ENCODE measurements at regions not wholly inside any gene's neighbourhood (a gene's known extent, or its start where the extent isn't known, plus 50 kb on each side); places are given as distances from the start of the nearest gene placed in this dataset.
A peak's percentile ranks its signal among the peaks of the same experiment; 100 is the strongest.

GRCh38 chr6:845101-845500 is 152.2 kb upstream of the EXOC2 start:
- H3K4me3 Mint-ChIP-seq = no peak overlapping the region

GRCh38 chr6:842141-842540 is 149.2 kb upstream of the EXOC2 start:
- POLR2A ChIA-PET = no interaction called here
- Histone ChIP-seq H3K27ac (ENCODE audit: low read depth, low read length) (no peak overlapping the region), H3K36me3 (ENCODE audit: control insufficient read depth in 2 of 3, insufficient read depth in 3 of 3, low read length in 3 of 3) (no peaks in the 10 kb centered on the region), H3K4me1 (ENCODE audit: control insufficient read depth in 2 of 2, insufficient read depth in 2 of 2, low read length in 2 of 2) (no peaks in the 10 kb centered on the region), H3K4me3 (ENCODE audit: low read length) (no peak overlapping the region), H3K9me3 (ENCODE audit: control insufficient read depth in 2 of 3, low read length in 3 of 3) (no peaks in the 10 kb centered on the region), H3K27me3 (ENCODE audit: control insufficient read depth in 2 of 2, insufficient read depth in 2 of 2, low read length in 2 of 2) (peaks cover 0 to 4% of the 10 kb centered on the region in 2 donors)
- peaks cover 0 to 11% (median 3%) of the 10 kb centered on the region in 11 donors for H3K9me3 Mint-ChIP-seq
- intact Hi-C loops (cut with micrococcal nuclease) = no loop called here
- CTCF ChIA-PET = no interaction called here
- H3K36me3 Mint-ChIP-seq = peaks cover 0 to 3% (median 0%) of the 10 kb centered on the region in 5 donors
- H3K4me1 Mint-ChIP-seq = peaks cover 0 to 2% (median 0%) of the 10 kb centered on the region in 7 donors
- no peak overlapping the region for H3K4me3 Mint-ChIP-seq
- DNase-seq (no peak), ATAC-seq (no peak)
- peaks cover 18 to 44% (median 33%) of the 10 kb centered on the region in 5 donors for H3K27me3 Mint-ChIP-seq
- no peak overlapping the region for H3K27ac Mint-ChIP-seq

More at GRCh38 chr6:845101-845500, 152.2 kb upstream of the EXOC2 start:
- Histone ChIP-seq H3K9me3 (ENCODE audit: control insufficient read depth in 2 of 3, low read length in 3 of 3) (no peaks in the 10 kb centered on the region), H3K4me3 (ENCODE audit: low read length) (no peak overlapping the region), H3K27ac (ENCODE audit: low read depth, low read length) (no peak overlapping the region), H3K36me3 (ENCODE audit: control insufficient read depth in 2 of 3, insufficient read depth in 3 of 3, low read length in 3 of 3) (no peaks in the 10 kb centered on the region), H3K4me1 (ENCODE audit: control insufficient read depth in 2 of 2, insufficient read depth in 2 of 2, low read length in 2 of 2) (no peaks in the 10 kb centered on the region), H3K27me3 (ENCODE audit: control insufficient read depth in 2 of 2, insufficient read depth in 2 of 2, low read length in 2 of 2) (no peaks in the 10 kb centered on the region)
- ChIA-PET CTCF (no interaction called here), POLR2A (no interaction called here)
- peaks cover 18 to 44% (median 23%) of the 10 kb centered on the region in 5 donors for H3K27me3 Mint-ChIP-seq
- H3K27ac Mint-ChIP-seq = no peak overlapping the region
- ATAC-seq (no peak), DNase-seq (no peak)
- H3K9me3 Mint-ChIP-seq = peaks cover 0 to 8% (median 2%) of the 10 kb centered on the region in 11 donors
- intact Hi-C loops (cut with micrococcal nuclease) = no loop called here
- H3K4me1 Mint-ChIP-seq = peaks cover 0 to 2% (median 0%) of the 10 kb centered on the region in 7 donors
- H3K36me3 Mint-ChIP-seq = no peaks in the 10 kb centered on the region

- DNase-seq (no peak), ATAC-seq (no peak)
- H3K9me3 Mint-ChIP-seq = peaks cover 0 to 11% (median 3%) of the 10 kb centered on the region in 11 donors
- H3K36me3 Mint-ChIP-seq = peaks cover 0 to 3% (median 0%) of the 10 kb centered on the region in 5 donors
- ChIA-PET CTCF (no interaction called here), POLR2A (no interaction called here)
- Histone ChIP-seq H3K9me3 (ENCODE audit: control insufficient read depth in 2 of 3, low read length in 3 of 3) (no peaks in the 10 kb centered on the region), H3K4me1 (ENCODE audit: control insufficient read depth in 2 of 2, insufficient read depth in 2 of 2, low read length in 2 of 2) (no peaks in the 10 kb centered on the region), H3K36me3 (ENCODE audit: control insufficient read depth in 2 of 3, insufficient read depth in 3 of 3, low read length in 3 of 3) (no peaks in the 10 kb centered on the region), H3K4me3 (ENCODE audit: low read length) (no peak overlapping the region), H3K27ac (ENCODE audit: low read depth, low read length) (no peak overlapping the region), H3K27me3 (ENCODE audit: control insufficient read depth in 2 of 2, insufficient read depth in 2 of 2, low read length in 2 of 2) (peaks cover 0 to 4% of the 10 kb centered on the region in 2 donors)
- intact Hi-C loops (cut with micrococcal nuclease) = no loop called here
- H3K27me3 Mint-ChIP-seq = peaks cover 20 to 40% (median 33%) of the 10 kb centered on the region in 5 donors
- H3K4me1 Mint-ChIP-seq = peaks cover 0 to 2% (median 0%) of the 10 kb centered on the region in 7 donors
- no peak overlapping the region for H3K4me3 Mint-ChIP-seq
- no peak overlapping the region for H3K27ac Mint-ChIP-seq
Observed at GRCh38 chr6:841569-841968, 148.6 kb upstream of the EXOC2 start.

GRCh38 chr6:839201-839600 is 146.3 kb upstream of the EXOC2 start:
- Mint-ChIP-seq H3K27ac (no peak overlapping the region), H3K36me3 (peaks cover 0 to 3% (median 0%) of the 10 kb centered on the region in 5 donors), H3K4me1 (no peaks in the 10 kb centered on the region), H3K4me3 (no peak overlapping the region), H3K27me3 (peaks cover 15 to 33% (median 27%) of the 10 kb centered on the region in 5 donors), H3K9me3 (peaks cover 1 to 14% (median 4%) of the 10 kb centered on the region in 11 donors)
- Histone ChIP-seq H3K4me3 (ENCODE audit: low read length) (no peak overlapping the region), H3K4me1 (ENCODE audit: control insufficient read depth in 2 of 2, insufficient read depth in 2 of 2, low read length in 2 of 2) (no peaks in the 10 kb centered on the region), H3K27ac (ENCODE audit: low read depth, low read length) (no peak overlapping the region), H3K36me3 (ENCODE audit: control insufficient read depth in 2 of 3, insufficient read depth in 3 of 3, low read length in 3 of 3) (no peaks in the 10 kb centered on the region), H3K27me3 (ENCODE audit: control insufficient read depth in 2 of 2, insufficient read depth in 2 of 2, low read length in 2 of 2) (peaks cover 0 to 4% of the 10 kb centered on the region in 2 donors), H3K9me3 (ENCODE audit: control insufficient read depth in 2 of 3, low read length in 3 of 3) (no peaks in the 10 kb centered on the region)
- intact Hi-C loops (cut with micrococcal nuclease) = no loop called here
- CTCF ChIA-PET = no interaction called here
- no peak for ATAC-seq
- DNase-seq = no peak
- POLR2A ChIA-PET = no interaction called here

- ATAC-seq (no peak), DNase-seq (no peak)
- Histone ChIP-seq H3K27ac (ENCODE audit: low read depth, low read length) (no peak overlapping the region), H3K27me3 (ENCODE audit: control insufficient read depth in 2 of 2, insufficient read depth in 2 of 2, low read length in 2 of 2) (peaks cover 0 to 4% of the 10 kb centered on the region in 2 donors), H3K4me1 (ENCODE audit: control insufficient read depth in 2 of 2, insufficient read depth in 2 of 2, low read length in 2 of 2) (no peaks in the 10 kb centered on the region), H3K36me3 (ENCODE audit: control insufficient read depth in 2 of 3, insufficient read depth in 3 of 3, low read length in 3 of 3) (no peaks in the 10 kb centered on the region), H3K4me3 (ENCODE audit: low read length) (no peak overlapping the region), H3K9me3 (ENCODE audit: control insufficient read depth in 2 of 3, low read length in 3 of 3) (no peaks in the 10 kb centered on the region)
- intact Hi-C loops (cut with micrococcal nuclease) = no loop called here
- ChIA-PET CTCF (no interaction called here), POLR2A (no interaction called here)
- H3K9me3 Mint-ChIP-seq = peaks cover 1 to 16% (median 8%) of the 10 kb centered on the region in 11 donors
- no peak overlapping the region for H3K27ac Mint-ChIP-seq
- H3K4me3 Mint-ChIP-seq = no peak overlapping the region
- no peaks in the 10 kb centered on the region for H3K4me1 Mint-ChIP-seq
- H3K36me3 Mint-ChIP-seq = peaks cover 0 to 5% (median 0%) of the 10 kb centered on the region in 5 donors
- H3K27me3 Mint-ChIP-seq = peaks cover 15 to 27% (median 24%) of the 10 kb centered on the region in 5 donors
Observed at GRCh38 chr6:837380-837779, 144.4 kb upstream of the EXOC2 start.

- Histone ChIP-seq H3K27me3 (ENCODE audit: control insufficient read depth in 2 of 2, insufficient read depth in 2 of 2, low read length in 2 of 2) (peaks cover 0 to 4% of the 10 kb centered on the region in 2 donors), H3K27ac (ENCODE audit: low read depth, low read length) (no peak overlapping the region), H3K9me3 (ENCODE audit: control insufficient read depth in 2 of 3, low read length in 3 of 3) (no peaks in the 10 kb centered on the region), H3K4me3 (ENCODE audit: low read length) (no peak overlapping the region), H3K4me1 (ENCODE audit: control insufficient read depth in 2 of 2, insufficient read depth in 2 of 2, low read length in 2 of 2) (no peaks in the 10 kb centered on the region), H3K36me3 (ENCODE audit: control insufficient read depth in 2 of 3, insufficient read depth in 3 of 3, low read length in 3 of 3) (no peaks in the 10 kb centered on the region)
- no peak for DNase-seq
- intact Hi-C loops (cut with micrococcal nuclease) = no loop called here
- ATAC-seq = no peak
- ChIA-PET POLR2A (no interaction called here), CTCF (no interaction called here)
- H3K4me1 Mint-ChIP-seq = no peaks in the 10 kb centered on the region
- H3K27ac Mint-ChIP-seq = no peak overlapping the region
- H3K9me3 Mint-ChIP-seq = peaks cover 1 to 16% (median 9%) of the 10 kb centered on the region in 11 donors
- no peak overlapping the region for H3K4me3 Mint-ChIP-seq
- H3K36me3 Mint-ChIP-seq = peaks cover 0 to 5% (median 0%) of the 10 kb centered on the region in 5 donors
- H3K27me3 Mint-ChIP-seq = peaks cover 14 to 26% (median 24%) of the 10 kb centered on the region in 5 donors
Observed at GRCh38 chr6:836276-836853, 143.4 kb upstream of the EXOC2 start.

- CTCF ChIA-PET = no interaction called here
- intact Hi-C loops (cut with micrococcal nuclease) = no loop called here
- ATAC-seq = no peak
Observed at GRCh38 chr6:835476-836160, 142.7 kb upstream of the EXOC2 start.

More at GRCh38 chr6:835476-836160, 142.7 kb upstream of the EXOC2 start:
- Mint-ChIP-seq H3K36me3 (peaks cover 0 to 5% (median 0%) of the 10 kb centered on the region in 5 donors), H3K9me3 (peaks cover 3 to 16% (median 11%) of the 10 kb centered on the region in 11 donors), H3K4me3 (no peak overlapping the region), H3K27ac (peak overlapping the region in 1 of 9 donors; percentile 18), H3K4me1 (no peaks in the 10 kb centered on the region), H3K27me3 (peaks cover 10 to 24% (median 19%) of the 10 kb centered on the region in 5 donors)
- POLR2A ChIA-PET = no interaction called here
- Histone ChIP-seq H3K36me3 (ENCODE audit: control insufficient read depth in 2 of 3, insufficient read depth in 3 of 3, low read length in 3 of 3) (no peaks in the 10 kb centered on the region), H3K27ac (ENCODE audit: low read depth, low read length) (no peak overlapping the region), H3K4me1 (ENCODE audit: control insufficient read depth in 2 of 2, insufficient read depth in 2 of 2, low read length in 2 of 2) (no peaks in the 10 kb centered on the region), H3K27me3 (ENCODE audit: control insufficient read depth in 2 of 2, insufficient read depth in 2 of 2, low read length in 2 of 2) (peaks cover 0 to 4% of the 10 kb centered on the region in 2 donors), H3K4me3 (ENCODE audit: low read length) (no peak overlapping the region), H3K9me3 (ENCODE audit: control insufficient read depth in 2 of 3, low read length in 3 of 3) (no peaks in the 10 kb centered on the region)
- no peak for DNase-seq
